WERI-Rb-1 (cell line): ENCODE measurements at regions not wholly inside any gene's neighbourhood (a gene's known extent, or its start where the extent isn't known, plus 50 kb on each side); places are given as distances from the start of the nearest gene placed in this dataset.

Source experiments
- DNase-seq: peaks from one replicate; pipeline ENCODE4 v3.0.0-alpha.2; 2020
- H3K27ac ChIP-seq: fragments of 250-450 bp; sonication (Bioruptor Pico); 2 replicates; pipeline ENCODE4 v1.5.1; 2020; ENCODE audit warnings: mild to moderate bottlenecking, moderate library complexity
- H3K27me3 ChIP-seq: fragments of 250-450 bp; sonication (Bioruptor Pico); 2 replicates; pipeline ENCODE4 v1.5.1; 2021; ENCODE audit warnings: mild to moderate bottlenecking, low read depth, moderate library complexity; ENCODE audit not compliant: insufficient read depth, severe bottlenecking
- H3K36me3 ChIP-seq: fragments of 250-450 bp; sonication (Bioruptor Pico); 2 replicates; pipeline ENCODE4 v1.5.1; 2020; ENCODE audit warnings: mild to moderate bottlenecking, moderate library complexity
- H3K4me3 ChIP-seq: 2 replicates; pipeline ENCODE4 v1.5.1; 2011; ENCODE audit warnings: low read depth, mild to moderate bottlenecking, control low read depth, low read length
- H3K9me3 ChIP-seq: fragments of 250-450 bp; sonication (Bioruptor Pico); 2 replicates; pipeline ENCODE4 v1.5.1; 2021; ENCODE audit warnings: mild to moderate bottlenecking, moderate library complexity; ENCODE audit not compliant: severe bottlenecking
- TF ChIP-seq, protein P1 (sequence below): IDR thresholded peaks from 2 replicates; pipeline ENCODE4 v1.5.1; 2011; ENCODE audit warnings: low read depth, mild to moderate bottlenecking, control low read depth, inconsistent platforms, low read length

DNA sequence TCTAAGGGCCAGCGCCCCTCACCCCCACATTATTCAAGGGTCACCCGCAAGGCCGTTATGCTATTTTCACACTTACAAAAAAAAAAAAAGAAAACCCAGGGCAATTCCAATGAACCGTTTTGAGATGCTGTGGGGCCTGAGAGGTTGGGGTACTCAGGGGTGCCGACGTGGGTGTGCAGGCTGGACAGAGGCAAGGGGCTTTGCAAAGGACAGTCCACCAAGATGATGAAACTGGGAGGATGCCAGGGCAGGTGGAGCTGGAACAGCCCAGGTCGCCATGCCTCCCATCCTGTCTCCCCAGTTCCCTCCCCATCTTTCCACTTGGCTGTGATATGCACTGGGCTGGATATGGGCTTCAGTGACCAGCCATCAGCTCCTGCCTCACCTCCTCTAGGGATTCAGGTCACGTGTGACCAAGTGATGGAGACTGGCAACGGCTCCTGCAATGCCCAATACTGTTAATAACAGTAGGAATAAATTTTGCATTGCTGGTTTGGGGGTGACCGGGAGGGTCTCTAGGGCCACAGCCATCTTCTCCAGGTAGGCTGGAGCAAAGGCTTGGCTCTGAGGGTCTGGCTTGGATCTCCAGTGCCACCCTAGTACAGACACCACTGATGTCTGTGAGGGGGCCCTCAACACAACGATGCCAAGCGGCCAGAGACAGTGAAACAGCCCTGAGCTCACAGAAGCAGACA is 151.3 kb upstream of the TNRC6C start:
- no peaks in the 10 kb centered on the region for H3K36me3 ChIP-seq

DNA sequence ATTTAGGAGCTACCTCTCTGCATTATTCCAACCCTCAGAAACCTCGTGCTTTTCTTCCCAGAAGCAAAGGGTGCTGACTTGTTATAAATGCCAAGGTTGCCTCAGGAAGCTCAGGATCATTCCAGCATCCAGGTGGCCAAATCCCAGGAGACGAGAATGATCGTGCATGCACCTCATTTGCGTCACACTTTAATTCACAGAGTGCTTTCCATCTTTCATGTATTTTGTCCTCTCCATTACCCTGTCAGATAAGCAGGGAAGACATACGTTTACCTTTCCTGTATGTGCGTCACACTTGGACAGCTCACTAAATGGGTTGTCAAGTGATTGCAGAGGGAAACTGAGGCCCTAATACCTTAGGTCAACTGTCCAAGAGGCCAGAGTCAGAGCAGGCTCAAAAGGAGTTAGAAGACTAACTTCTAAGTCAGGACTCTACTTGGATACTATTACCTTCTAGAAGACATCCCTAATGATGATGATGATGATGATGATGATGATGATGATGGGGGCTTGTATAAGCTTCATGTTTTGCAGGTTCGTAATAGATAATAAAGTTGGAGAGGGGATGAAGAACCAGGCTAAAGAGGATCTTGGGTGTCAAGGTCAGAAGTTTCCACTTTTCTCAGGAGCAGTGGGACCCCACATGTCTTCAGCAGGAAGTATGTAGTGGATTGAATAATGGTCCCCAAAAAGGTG is 150.6 kb upstream of the TNRC6C start:
- Histone ChIP-seq H3K27me3 (no peaks in the 10 kb centered on the region), H3K36me3 (no peaks in the 10 kb centered on the region), H3K9me3 (no peaks in the 10 kb centered on the region), H3K4me3 (no peak overlapping the region), H3K27ac (no peak overlapping the region)
- TF ChIP-seq, protein P1, sequence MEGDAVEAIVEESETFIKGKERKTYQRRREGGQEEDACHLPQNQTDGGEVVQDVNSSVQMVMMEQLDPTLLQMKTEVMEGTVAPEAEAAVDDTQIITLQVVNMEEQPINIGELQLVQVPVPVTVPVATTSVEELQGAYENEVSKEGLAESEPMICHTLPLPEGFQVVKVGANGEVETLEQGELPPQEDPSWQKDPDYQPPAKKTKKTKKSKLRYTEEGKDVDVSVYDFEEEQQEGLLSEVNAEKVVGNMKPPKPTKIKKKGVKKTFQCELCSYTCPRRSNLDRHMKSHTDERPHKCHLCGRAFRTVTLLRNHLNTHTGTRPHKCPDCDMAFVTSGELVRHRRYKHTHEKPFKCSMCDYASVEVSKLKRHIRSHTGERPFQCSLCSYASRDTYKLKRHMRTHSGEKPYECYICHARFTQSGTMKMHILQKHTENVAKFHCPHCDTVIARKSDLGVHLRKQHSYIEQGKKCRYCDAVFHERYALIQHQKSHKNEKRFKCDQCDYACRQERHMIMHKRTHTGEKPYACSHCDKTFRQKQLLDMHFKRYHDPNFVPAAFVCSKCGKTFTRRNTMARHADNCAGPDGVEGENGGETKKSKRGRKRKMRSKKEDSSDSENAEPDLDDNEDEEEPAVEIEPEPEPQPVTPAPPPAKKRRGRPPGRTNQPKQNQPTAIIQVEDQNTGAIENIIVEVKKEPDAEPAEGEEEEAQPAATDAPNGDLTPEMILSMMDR: no peak
- no peak for DNase-seq

More for the DNA sequence above, 151.3 kb upstream of the TNRC6C start:
- Histone ChIP-seq H3K4me3 (no peak overlapping the region), H3K27ac (no peak overlapping the region), H3K9me3 (no peaks in the 10 kb centered on the region), H3K27me3 (no peaks in the 10 kb centered on the region)
- TF ChIP-seq, protein P1: no peak
- DNase-seq: no peak

DNA sequence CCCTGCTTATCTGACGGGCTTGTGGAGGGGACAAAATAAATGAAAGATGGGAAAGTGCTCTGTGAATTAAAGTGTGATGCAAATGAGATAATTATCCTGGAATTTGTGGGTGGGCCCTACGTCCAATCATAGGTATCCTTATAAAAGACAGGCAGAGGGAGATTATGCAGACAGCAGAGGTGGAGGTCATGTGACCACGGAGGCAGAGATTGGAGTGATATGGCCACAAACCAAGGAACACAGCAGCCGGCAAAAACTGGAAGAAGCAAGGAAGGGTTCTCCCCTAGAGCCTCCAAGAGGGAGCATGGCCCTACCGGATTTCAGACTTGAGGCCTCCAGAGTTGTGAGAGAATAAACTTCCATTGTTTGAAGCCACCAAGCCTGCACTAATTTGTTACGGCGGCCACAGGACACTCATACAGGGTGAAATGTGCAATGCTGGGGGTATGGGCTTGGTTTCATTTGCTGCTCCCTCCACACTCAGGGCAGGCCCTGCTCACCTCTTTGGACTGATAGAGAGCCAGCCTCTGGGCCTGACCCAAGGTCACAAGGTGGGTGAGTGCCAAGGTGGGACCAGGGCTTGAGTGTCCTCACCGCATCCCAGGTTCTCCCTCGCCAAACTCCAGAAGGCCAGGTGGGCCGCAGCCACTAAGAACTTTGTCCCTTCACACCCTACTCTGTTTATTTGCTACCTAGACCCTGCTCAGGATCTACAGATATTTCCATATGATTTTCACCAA is 149.6 kb upstream of the TNRC6C start:
- no peak overlapping the region for H3K4me3 ChIP-seq
- no peaks in the 10 kb centered on the region for H3K9me3 ChIP-seq
- no peak for DNase-seq
- H3K36me3 ChIP-seq: no peaks in the 10 kb centered on the region
- TF ChIP-seq, protein P1: no peak
- H3K27ac ChIP-seq: no peak overlapping the region
- H3K27me3 ChIP-seq: no peaks in the 10 kb centered on the region

DNA sequence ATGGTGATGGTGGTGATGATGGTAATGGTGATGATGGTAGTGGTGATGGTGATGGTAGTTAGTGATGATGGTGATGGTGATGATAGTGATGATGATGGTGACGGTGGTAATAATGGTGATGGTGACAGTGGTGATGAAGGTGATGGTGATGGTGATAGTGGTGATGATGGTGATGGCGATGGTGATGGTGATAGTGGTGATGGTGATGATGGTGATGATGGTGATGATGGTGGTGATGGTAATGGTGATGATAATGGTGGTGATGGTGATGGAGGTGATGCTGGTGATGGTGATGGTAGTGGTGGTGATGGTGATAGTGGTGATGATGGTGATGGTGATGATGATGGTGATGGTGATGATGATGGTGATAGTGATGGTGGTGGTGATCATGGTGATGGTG is 148.7 kb upstream of the TNRC6C start:
- DNase-seq: no peak
- H3K36me3 ChIP-seq: no peaks in the 10 kb centered on the region
- no peak overlapping the region for H3K4me3 ChIP-seq
- H3K27me3 ChIP-seq: no peaks in the 10 kb centered on the region
- no peaks in the 10 kb centered on the region for H3K9me3 ChIP-seq
- TF ChIP-seq, protein P1: no peak
- no peak overlapping the region for H3K27ac ChIP-seq

DNA sequence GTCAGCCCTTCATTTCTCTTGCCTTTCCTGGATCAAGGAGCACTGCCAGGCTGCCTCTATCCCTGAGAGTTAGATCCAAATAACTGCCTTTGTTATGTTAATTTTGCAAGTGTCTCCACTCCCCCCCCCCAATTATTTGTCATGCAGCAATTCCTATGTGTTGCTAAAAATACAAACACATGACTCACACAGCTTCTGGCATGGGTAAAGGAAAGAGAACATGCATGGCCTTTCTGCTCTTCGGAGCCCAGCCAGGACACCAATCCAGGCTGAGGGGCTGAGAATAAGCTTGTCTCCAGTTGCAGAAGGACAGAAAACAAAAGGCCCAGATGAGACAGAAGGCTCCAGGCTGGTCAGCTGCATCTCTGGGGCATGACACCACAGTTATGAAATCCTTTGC is 148.0 kb upstream of the TNRC6C start:
- H3K9me3 ChIP-seq: no peaks in the 10 kb centered on the region
- no peak for DNase-seq
- no peaks in the 10 kb centered on the region for H3K27me3 ChIP-seq
- no peak overlapping the region for H3K27ac ChIP-seq
- TF ChIP-seq, protein P1: no peak
- no peaks in the 10 kb centered on the region for H3K36me3 ChIP-seq
- no peak overlapping the region for H3K4me3 ChIP-seq
